Stimulated activated CD8-positive, alpha-beta memory T cell treated with anti-CD3 and anti-CD28 coated beads, Interleukin-7, amount 100 ng/mL, for 4 hours (primary cell): ENCODE measurements at regions not wholly inside any gene's neighbourhood (a gene's known extent, or its start where the extent isn't known, plus 50 kb on each side); places are given as distances from the start of the nearest gene placed in this dataset.

ENCODE experiments used
- DNase-seq, 2 donors: peaks; one replicate each; pipeline ENCODE4 v3.0.0-alpha.2; 2020; ENCODE audit warnings: low read depth in 2 of 2

- no peak for DNase-seq
Observed at GRCh38 chr14:73782623-73783022, 68.4 kb upstream of the PNMA1 start.

DNA sequence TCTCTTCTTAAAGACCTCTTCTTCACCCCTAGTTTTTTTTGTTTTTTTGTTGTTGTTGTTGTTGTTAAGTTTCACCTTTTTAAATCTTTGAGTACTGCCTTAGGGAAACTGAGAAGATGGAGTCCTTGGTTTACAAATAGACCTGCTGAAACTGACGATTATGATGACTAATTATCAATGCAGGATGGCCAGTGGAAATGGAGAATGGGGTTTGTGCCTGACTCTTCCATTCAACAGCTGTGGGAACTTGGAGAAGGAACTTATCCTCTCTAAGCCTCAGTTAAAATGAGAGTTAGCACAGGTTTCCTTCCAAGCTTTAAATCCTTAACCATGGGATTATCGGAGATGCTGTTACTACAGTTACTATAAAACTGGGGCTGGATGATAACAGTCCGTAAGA lies 66.7 kb upstream of the PNMA1 start:
- DNase-seq = no peak

- no peak for DNase-seq
Observed at GRCh38 chr14:73780391-73780790, 66.2 kb upstream of the PNMA1 start.

DNA sequence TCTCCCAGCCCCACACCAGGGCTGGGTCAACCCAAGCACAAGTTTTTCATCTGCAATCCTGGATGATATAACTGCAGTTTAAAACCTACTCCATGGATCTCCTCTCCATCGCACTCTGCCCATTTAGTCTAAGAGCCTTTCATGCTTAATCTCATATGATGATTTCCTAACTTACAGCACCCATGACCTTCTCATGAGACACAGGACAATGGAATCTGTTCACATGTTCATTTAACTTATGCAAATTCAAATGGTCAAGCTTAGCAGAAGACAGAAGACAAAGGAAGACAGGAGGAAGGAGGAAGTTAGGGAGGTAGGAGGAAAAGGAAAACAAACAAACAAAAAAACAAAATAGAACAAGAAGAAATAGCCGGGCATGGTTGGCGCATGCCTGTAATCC lies 64.6 kb upstream of the PNMA1 start:
- no peak for DNase-seq

- no peak for DNase-seq
Observed at GRCh38 chr14:73777420-73777819, 63.2 kb upstream of the PNMA1 start.

- DNase-seq = no peak
Observed at GRCh38 chr14:73776194-73776537, 62.0 kb upstream of the PNMA1 start.

- no peak for DNase-seq
Observed at GRCh38 chr14:73775339-73776193, 61.4 kb upstream of the PNMA1 start.

DNA sequence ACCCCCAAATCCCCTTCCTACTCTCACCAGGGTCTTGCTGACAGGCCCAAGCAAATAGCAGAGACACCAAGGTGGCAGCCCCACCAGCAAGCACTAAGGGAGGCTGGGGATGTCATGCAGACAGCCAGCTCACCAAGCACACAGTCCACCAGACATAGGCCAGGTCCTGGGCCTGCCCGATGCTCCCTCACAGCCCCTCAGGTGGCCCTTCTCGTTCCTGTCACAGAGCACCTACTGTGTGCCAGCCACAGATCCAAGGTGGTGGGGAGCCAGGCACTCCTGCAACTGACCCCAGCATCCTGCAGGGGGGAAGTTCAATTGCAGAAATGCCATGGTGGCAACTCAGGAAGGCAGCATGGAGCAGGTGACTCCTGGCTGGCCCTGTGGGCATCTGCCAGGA lies 60.5 kb upstream of the PNMA1 start:
- DNase-seq = no peak

DNA sequence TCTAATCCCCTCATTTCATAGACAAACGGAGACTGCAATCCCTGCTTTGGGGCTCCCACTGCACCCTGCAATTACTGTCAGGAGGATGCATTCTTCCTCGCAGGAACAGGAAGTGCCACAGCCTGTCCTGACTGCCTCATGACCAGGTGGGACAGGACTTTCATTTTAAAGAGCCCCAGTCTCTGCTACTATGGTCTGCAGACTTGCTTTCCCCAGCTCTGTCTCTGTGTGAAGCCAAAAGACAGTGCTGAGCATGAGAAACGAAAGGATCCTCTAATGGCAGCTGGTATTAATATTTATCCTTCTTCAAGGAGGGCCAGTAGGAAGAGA lies 60.0 kb upstream of the PNMA1 start:
- DNase-seq = no peak

DNA sequence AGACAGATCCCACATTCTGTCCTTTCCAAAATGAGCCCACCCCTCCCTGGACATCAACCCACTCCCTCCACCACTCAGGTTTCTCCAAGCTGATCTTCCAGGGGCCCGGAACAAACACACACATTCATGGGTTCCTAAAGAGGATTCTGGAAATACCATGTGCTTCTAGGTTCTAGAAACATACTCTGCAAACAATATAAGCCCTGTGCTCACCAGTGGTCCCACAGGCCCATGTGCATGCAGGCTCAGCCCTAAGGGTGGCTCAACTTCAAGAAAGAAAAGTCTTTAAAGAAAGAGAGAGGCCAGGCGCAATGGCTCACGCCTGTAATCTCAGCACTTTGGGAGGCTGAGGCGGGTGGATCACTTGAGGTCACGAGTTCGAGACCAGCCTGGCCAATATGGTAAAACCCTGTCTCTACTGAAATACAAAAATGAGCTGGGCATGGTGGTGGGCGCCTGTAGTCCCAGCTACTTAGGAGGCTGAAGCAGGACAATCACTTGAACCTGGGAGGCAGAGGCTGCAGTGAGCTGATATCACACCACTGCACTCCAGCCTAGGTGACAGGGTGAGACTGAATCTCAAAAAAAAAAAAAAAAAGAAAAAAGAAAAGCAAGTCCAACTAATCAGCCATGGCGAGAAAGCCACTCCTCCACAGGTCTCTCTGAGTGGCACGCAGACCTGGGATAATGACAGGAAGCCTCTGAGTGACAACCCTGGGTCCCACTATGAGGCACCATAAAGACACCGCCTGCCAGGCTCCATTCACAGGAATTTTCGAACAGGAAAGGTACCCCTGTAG lies 59.5 kb upstream of the PNMA1 start:
- no peak for DNase-seq

DNA sequence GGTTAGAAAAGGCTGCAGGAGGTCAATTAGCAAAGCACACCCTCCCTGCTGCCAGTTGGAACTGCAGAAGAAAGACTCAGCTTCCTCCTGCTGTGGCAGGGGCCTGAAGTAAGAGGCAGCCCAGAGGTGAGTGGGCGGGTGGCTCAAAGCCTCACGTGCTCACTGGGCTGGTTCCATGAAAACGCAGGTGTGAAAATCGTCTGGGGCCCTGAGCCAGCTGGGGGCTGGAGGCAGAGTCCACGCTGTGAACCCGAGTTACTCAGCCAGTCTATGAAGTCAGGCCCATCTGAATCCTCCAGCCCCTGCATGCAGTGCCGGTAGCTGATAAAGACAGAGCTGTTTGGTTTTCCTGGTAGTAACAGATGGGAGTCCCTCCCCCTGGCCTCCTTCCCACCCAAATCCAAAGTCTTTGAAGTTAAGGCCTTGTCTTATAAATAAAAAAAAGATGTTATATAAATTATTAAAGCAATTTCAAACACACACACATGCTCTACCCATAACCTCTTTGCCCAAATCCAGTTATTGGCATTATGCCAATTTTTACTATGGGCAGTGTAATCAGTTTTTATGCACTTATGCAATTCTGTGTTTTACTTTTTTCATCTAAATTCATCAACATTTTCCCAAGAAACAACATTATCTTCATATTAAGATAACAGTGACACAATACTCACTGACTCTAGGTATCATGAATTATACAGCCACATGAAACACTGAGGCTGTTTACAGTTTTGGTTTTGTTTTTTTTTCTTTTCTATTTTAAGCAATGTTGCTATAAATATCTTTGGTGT lies 57.9 kb upstream of the PNMA1 start:
- peak; percentile 59 to 70 for DNase-seq

GRCh38 chr14:73770977-73771847 lies 57.0 kb upstream of the PNMA1 start:
- DNase-seq = no peak

GRCh38 chr14:73768107-73768506 lies 53.9 kb upstream of the PNMA1 start:
- DNase-seq = no peak

GRCh38 chr14:73764406-73765280 lies 50.5 kb upstream of the PNMA1 start:
- DNase-seq = no peak
